ENCODE measurements at regions not wholly inside any gene's neighbourhood (a gene's known extent, or its start where the extent isn't known, plus 50 kb on each side); places are given as distances from the start of the nearest gene placed in this dataset.

- no peaks in the 10 kb centered on the region for H3K27me3 ChIP-seq (ENCODE audit: control insufficient read depth, insufficient read depth, low read length)
- no peak overlapping the region for H3K4me2 ChIP-seq (ENCODE audit: extremely low read depth, insufficient read depth, low read length)
- no peak for DNase-seq (ENCODE audit: low read depth in 2 of 2)
- TF ChIP-seq EZH2 (IDR thresholded peaks at IDR 0.05; ENCODE audit: low read length, missing control alignments) = no peak
- TF ChIP-seq CTCF (conservative IDR thresholded peaks at IDR 0.05 in 1 of 2, IDR thresholded peaks at IDR 0.05 in 1 of 2; ENCODE audit: low read depth in 1 of 2, low read length in 2 of 2) = no peak
- no peaks in the 10 kb centered on the region for H3K9me3 ChIP-seq (ENCODE audit: control insufficient read depth, insufficient read depth, low read depth, low read length)
- no peaks in the 10 kb centered on the region for H3K36me3 ChIP-seq (ENCODE audit: control insufficient read depth, insufficient read depth, low read length)
- H3K79me2 ChIP-seq (ENCODE audit: control insufficient read depth, insufficient read depth, low read length) = no peaks in the 10 kb centered on the region
- no peak overlapping the region for H2AFZ ChIP-seq (ENCODE audit: low read length)
- no peak overlapping the region for H3K9ac ChIP-seq (ENCODE audit: insufficient read depth, low read length)
- peaks cover 5% of the 10 kb centered on the region for H3K4me1 ChIP-seq (ENCODE audit: control insufficient read depth, extremely low read depth, insufficient read depth, low read length)
- H3K27ac ChIP-seq (ENCODE audit: insufficient read depth, low read length) = no peak overlapping the region
- H4K20me1 ChIP-seq (ENCODE audit: control insufficient read depth, extremely low read depth, insufficient read depth, low read length) = no peaks in the 10 kb centered on the region
- no peak overlapping the region for H3K4me3 ChIP-seq (replicated peaks in 1 of 4; ENCODE audit: control extremely low read depth in 1 of 4, insufficient read depth in 1 of 4, low read depth in 3 of 4, low read length in 4 of 4)
These were observed 142.2 kb upstream of the MAP3K1 start for GRCh38 chr5:56673171-56673570.

- Histone ChIP-seq H3K79me2 (ENCODE audit: control insufficient read depth, insufficient read depth, low read length) (no peaks in the 10 kb centered on the region), H3K36me3 (ENCODE audit: control insufficient read depth, insufficient read depth, low read length) (no peaks in the 10 kb centered on the region), H3K4me3 (replicated peaks in 1 of 4; ENCODE audit: control extremely low read depth in 1 of 4, insufficient read depth in 1 of 4, low read depth in 3 of 4, low read length in 4 of 4) (no peak overlapping the region), H2AFZ (ENCODE audit: low read length) (no peak overlapping the region), H3K9ac (ENCODE audit: insufficient read depth, low read length) (no peak overlapping the region), H3K27ac (ENCODE audit: insufficient read depth, low read length) (no peak overlapping the region), H4K20me1 (ENCODE audit: control insufficient read depth, extremely low read depth, insufficient read depth, low read length) (no peaks in the 10 kb centered on the region), H3K9me3 (ENCODE audit: control insufficient read depth, insufficient read depth, low read depth, low read length) (no peaks in the 10 kb centered on the region), H3K4me1 (ENCODE audit: control insufficient read depth, extremely low read depth, insufficient read depth, low read length) (peaks cover 5% of the 10 kb centered on the region), H3K27me3 (ENCODE audit: control insufficient read depth, insufficient read depth, low read length) (no peaks in the 10 kb centered on the region), H3K4me2 (ENCODE audit: extremely low read depth, insufficient read depth, low read length) (no peak overlapping the region)
- peak in 1 of 2 donors; percentile 11 for DNase-seq (ENCODE audit: low read depth in 2 of 2)
- TF ChIP-seq CTCF (conservative IDR thresholded peaks at IDR 0.05 in 1 of 2, IDR thresholded peaks at IDR 0.05 in 1 of 2; ENCODE audit: low read depth in 1 of 2, low read length in 2 of 2) (no peak), EZH2 (IDR thresholded peaks at IDR 0.05; ENCODE audit: low read length, missing control alignments) (no peak)
These were observed 143.8 kb upstream of the MAP3K1 start for GRCh38 chr5:56671571-56671970.

GRCh38 chr5:56670916-56671315 lies 144.4 kb upstream of the MAP3K1 start:
- Histone ChIP-seq H3K4me1 (ENCODE audit: control insufficient read depth, extremely low read depth, insufficient read depth, low read length) (peaks cover 5% of the 10 kb centered on the region), H3K27me3 (ENCODE audit: control insufficient read depth, insufficient read depth, low read length) (no peaks in the 10 kb centered on the region), H2AFZ (ENCODE audit: low read length) (no peak overlapping the region), H3K36me3 (ENCODE audit: control insufficient read depth, insufficient read depth, low read length) (no peaks in the 10 kb centered on the region), H3K9me3 (ENCODE audit: control insufficient read depth, insufficient read depth, low read depth, low read length) (no peaks in the 10 kb centered on the region), H3K9ac (ENCODE audit: insufficient read depth, low read length) (no peak overlapping the region), H3K4me3 (replicated peaks in 1 of 4; ENCODE audit: control extremely low read depth in 1 of 4, insufficient read depth in 1 of 4, low read depth in 3 of 4, low read length in 4 of 4) (no peak overlapping the region), H3K4me2 (ENCODE audit: extremely low read depth, insufficient read depth, low read length) (no peak overlapping the region), H3K27ac (ENCODE audit: insufficient read depth, low read length) (no peak overlapping the region), H3K79me2 (ENCODE audit: control insufficient read depth, insufficient read depth, low read length) (no peaks in the 10 kb centered on the region), H4K20me1 (ENCODE audit: control insufficient read depth, extremely low read depth, insufficient read depth, low read length) (no peaks in the 10 kb centered on the region)
- TF ChIP-seq CTCF (conservative IDR thresholded peaks at IDR 0.05 in 1 of 2, IDR thresholded peaks at IDR 0.05 in 1 of 2; ENCODE audit: low read depth in 1 of 2, low read length in 2 of 2) (no peak), EZH2 (IDR thresholded peaks at IDR 0.05; ENCODE audit: low read length, missing control alignments) (no peak)
- peak; percentile 11 to 13 for DNase-seq (ENCODE audit: low read depth in 2 of 2)

Data from fibroblast of lung (primary cell).